ENCODE measurements at regions not wholly inside any gene's neighbourhood (a gene's known extent, or its start where the extent isn't known, plus 50 kb on each side); places are given as distances from the start of the nearest gene placed in this dataset.

DNA sequence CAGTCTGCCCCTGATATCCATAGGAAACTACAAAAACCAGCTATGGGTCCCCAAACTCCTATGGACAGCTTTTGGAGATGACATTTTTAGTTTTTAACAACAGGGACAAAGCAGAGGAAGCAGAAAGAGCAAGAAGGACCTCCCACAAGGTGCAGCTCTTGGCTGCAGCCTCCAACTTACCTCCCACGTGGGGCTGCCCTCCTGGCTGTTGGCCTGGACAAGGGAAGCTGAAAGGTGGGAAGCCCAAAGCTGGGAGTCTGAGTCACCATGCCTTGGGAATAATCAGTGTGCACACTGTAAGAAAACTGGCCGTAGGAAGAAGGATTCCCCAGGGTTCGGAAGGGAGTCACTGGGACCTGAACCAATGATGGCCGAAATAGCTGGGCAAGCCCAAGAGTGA is 51.8 kb upstream of the PAX1 start:
- no peak for DNase-seq

DNA sequence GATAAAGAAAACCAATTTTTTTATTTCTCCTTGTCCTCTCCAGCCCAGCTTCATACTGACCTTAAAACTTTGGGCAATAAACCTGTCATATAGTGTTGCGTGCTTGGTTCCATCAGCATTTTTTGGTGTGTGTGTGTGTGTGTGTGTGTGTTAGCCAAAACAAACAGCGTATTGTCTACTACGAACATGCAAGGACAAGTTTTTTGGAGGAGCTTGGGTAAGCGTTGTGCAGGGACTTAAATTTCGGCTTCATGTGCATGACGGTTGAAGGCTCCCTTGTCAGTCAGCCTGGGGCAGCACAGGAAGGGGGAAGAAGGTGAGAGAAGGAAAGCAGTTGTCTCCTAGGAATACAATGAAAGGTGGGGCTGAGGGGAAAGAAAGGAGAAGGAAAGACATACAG is 62.0 kb upstream of the PAX1 start:
- no peak for DNase-seq

DNA sequence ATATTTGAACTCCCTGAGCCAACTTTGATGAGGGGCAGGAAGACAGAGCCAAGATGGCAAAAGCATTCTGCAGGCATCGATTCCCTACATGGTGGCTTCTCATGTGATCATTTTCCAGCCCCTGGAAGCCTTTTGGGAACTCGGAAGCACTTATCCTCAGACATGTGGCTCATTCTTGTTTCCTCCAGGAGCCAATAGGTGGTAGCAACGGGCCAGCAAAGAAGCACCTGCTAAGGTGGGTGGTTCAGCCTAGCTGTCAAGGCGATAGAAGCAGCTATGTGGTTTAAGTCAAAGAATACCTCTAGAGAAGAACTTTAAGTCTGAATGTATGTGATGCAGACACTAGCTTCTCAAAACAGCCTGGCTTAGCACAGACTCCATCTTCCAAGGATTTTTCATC is 64.9 kb upstream of the PAX1 start:
- DNase-seq, result peak; percentile 37

DNA sequence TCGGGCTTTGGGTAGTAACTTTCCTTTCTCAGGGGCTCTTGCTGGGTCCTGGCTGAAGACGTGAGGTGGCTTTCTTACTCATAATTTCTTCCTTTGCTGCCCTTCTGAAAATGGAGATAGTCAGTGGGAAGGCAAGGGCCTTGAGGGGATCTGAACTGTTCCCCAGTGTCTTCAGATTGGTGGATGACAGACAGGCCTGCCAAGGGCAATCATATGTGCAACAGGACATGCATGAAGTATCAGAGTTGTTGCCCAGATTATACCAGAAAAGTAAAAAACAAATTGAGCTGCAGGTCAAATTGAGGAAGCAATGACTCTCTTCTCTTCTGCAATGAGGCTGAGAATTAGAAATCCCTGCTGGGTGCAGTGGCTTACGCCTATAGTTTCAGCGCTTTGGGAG is 71.6 kb upstream of the PAX1 start:
- no peak for DNase-seq

DNA sequence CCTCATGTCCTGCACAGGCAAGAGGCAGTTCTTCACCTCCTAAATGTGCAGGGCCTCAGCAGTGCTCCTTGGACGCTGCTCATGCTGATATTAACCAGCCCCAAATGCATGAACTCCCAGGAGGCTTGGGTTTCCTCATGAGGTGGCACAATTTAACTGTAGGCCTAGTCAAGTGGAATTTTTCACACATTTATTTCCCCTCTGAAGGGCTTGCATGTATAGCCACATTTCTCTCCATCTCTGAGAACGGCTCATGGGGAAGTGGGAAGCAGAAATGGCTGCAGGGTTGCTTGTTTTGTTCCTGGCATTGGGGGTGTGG is 72.8 kb upstream of the PAX1 start:
- DNase-seq, result no peak

DNA sequence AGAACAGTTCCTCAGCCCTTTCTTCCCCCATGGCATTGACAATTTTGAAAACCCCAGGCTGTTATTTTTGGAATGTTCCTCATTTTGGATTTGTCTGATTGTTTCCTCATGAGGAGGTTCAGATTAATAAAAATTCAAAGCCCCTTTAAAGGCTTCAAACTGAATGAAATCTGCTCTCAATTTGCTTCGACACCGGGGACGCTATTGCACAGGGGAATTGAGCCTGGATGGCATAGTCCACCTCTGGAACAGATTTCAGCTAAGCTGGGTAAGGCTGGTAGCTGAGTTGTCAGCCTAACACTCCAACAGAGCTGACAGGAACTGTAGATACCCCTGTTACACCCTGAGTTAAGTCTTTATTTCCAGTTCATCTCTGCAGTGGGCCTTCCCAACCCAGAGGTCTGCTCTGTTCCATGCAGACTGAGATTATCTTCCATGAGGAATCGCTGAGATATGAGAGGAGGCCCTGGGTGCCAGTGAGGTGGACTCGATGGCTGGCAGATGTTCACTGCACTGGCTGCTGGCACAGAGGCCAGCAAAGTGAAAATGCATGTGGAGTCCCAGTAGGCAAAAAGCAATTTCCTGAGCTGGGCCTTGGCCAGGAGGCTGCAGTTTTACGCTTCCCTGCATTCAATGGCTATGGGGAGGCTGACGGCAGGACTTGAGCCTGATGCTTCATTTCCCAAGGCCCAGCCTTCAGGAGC is 73.3 kb upstream of the PAX1 start:
- no peak for DNase-seq

DNA sequence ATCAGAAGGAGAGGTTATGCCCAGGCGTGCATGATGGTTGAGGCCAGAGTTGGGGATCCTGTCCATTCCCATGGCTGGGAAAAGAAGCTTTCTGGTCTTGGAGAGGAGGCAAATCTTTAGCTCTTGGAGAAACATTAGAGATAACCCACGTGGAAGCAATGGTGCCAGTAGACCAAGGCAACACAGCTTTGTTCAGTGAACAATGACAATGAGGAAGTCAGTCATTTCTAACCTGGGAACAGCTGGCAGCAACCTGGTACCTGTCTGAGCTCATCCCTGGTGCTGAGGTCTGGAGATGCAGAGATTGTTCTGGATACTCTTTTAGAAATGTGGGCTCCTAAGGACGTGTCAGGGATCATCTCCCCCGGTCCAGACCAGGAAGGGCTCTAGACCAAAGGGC is 76.7 kb upstream of the PAX1 start:
- no peak for DNase-seq

DNA sequence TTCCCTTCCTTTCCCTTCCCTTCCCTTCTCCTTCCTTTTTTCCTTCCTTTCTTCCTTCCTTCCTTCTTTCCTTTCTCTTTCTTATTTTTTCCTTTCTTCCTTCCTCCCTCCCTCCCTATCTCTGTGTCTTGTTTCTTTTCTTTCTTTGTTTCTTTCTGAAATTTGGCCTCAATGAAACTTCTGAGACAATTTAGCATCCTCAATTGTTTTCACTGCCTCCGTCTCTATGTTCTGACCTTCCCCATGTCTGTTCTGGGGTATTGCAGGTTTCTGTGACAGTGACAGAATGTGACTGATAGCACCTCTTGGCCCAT is 81.7 kb upstream of the PAX1 start:
- DNase-seq, result no peak

DNA sequence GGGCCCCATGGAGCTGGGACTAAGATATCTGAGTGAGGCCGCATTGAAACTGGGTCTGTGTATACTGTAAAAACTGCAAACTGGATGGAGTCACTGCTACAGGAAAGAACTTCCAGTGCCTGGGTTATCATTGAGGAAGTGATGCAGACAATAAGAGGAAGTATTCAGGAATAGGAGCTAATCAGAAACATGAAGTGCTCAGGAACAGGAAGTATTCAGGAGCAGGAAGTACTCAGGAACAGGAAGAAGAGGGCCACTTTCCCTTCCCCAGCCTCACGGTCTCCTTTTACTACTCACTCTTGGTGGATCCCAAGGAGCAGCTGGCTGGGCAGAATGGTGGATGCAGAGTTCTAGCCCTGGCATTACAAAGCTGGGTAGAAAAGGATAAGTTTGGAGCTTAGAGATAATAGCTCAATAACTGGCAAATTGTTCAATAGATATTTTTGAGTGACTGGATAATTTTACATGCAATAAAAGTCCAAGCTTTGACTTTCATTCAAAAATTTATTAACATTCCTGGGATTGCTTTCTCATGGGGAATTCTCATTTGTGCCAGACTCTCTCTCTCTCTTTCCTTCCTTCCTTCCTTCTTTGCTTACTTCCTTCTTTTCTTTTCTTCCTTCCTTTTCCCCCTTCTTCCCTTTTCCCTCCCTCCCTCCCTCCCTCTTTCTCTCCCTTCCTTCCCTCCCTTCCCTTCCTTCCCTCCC is 82.2 kb upstream of the PAX1 start:
- no peak for DNase-seq

DNA sequence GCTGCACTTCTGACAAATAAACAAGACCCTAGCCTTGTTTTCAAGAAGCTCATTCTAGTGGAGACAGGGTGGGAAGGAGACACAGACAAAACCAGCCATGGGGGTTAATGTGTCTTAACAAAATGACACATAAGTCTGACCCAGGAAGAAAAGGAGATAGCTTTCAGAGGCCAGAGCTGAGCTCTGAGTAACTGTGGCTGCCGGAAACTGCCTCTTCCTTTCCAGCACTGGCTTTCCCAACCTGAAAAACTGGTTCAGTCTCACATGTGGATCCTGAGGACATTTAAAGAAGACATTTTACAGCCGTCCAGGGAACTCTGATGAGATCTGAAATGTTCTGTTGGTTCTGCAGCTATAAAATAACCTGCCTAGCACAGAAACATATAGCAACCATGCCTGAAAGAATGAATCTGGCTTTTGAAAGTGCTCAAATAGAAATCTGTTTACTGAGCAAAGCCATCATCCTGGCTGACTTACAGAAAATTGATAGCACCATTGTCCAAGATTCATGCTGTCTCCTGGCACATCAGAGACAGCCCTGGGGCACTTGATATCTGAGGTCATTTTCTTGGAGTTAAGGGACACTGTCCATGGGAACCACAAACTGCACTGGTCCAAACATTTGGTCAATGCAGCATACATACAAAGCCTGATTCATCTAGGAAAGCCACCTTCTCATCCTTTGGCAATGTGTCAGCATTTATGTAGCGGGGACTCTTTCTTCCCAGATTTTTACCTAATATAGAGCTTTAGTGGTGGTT is 83.2 kb upstream of the PAX1 start:
- no peak for DNase-seq

DNA sequence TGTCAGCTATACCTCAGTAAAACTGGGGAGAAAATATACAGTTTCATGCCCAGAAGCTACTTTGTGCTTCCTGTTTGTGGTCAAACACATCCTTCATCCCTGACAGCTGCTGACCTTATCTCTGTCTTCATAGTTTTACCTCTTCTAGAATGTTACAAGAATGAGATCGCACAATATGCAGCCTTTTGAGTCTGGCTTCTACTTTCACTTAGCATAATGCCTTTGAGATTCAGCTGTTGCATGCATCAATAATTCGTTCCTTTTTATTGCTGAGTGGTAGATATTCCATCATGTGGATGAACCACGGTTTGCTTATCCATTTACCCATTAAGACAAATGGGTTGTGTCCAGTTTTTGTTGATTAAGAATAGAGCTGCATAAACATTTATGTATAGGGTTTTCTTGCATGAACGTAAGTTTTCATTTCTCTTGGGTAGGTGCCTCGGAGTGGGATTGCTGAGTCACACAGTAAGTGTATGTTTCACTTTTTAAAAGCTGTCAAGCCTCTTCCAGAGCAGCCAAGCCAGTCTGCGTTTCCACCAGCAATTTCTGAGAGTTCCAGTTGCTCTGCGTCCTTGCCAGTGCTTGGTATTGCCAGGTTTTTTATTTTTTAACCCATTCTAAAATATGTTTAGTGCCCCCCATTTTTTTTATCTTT is 86.6 kb upstream of the PAX1 start:
- DNase-seq, result no peak

DNA sequence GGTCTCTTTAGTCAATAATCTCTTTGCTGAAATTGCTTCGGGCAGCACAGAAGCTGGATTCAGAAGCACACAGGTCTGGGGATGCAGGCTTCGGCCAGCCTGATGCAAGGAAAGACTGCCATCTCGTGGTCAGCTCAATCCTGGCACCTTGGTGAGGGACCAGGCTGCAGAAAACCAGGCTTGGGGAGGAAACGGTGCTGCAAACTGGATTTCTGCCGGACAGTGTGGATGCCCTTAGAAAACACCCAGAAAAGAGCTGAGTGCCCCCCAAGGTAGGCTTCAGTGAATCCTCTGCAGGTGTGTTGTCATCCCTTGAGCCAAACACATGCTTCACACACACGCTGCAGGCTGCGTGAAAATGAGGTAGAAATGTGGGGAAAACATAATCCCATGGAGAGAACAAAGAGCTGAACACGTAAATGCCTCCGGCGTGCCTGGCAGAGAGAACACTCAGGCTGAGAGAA is 89.8 kb upstream of the PAX1 start:
- DNase-seq, result peak; percentile 54

DNA sequence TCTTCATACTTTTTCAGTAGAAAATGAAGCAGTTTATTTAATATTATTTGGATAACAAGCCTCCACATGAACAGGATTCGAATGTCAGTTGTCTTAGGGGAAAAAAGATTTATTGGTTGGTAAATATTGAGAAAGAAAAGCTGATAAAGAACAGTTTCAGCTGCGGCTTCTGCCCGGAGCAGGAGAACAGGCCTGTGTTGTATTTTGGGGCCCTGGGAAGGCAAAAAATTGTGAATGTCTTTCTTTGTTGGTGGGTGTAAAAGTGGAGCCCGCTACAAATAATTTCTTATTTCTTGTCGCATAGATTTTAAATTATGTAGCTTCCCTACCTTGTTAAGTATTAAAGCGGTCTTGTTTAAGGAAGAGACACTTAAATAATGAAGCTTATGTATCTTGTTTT is 90.5 kb upstream of the PAX1 start:
- no peak for DNase-seq

DNA sequence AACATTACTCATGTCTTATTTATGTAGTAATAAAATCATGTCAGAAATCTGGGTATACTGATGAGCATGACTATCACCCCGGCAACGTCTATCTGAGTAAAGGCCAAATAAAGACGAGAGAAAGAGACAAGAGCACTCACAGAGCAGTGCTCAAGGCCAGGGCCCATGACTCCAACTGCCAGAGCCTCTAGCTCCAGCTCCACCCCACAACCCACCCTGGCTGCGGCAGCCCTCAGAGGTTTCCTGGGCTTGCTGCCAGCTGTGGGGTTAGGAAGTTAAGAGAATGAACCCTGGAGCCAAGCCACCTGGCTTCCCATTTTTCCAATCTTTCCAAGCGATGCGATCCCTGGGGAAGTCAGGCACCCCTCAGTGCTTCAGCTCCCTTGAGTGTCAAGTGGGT is 92.0 kb upstream of the PAX1 start:
- peak; percentile 16 for DNase-seq

DNA sequence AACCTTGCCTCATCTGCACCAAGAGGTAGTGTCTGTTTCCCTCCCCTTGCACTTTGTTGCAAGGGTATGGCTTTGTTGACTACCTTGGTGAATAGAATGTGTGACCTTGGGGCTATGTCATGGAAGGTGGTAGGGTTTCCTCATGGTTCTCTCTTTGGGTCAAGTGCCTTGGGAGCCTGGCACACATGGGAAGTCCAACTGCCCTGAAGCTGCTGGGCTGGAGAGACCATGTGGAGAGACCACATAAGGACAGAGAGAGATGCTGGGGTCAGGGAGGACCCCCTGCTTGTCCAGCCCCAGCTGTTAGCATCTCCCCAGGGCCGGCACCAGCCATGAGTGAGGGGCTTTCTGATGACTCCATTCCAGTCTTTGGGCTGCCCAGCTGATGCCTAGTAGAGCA is 95.5 kb upstream of the PAX1 start:
- DNase-seq, result no peak

DNA sequence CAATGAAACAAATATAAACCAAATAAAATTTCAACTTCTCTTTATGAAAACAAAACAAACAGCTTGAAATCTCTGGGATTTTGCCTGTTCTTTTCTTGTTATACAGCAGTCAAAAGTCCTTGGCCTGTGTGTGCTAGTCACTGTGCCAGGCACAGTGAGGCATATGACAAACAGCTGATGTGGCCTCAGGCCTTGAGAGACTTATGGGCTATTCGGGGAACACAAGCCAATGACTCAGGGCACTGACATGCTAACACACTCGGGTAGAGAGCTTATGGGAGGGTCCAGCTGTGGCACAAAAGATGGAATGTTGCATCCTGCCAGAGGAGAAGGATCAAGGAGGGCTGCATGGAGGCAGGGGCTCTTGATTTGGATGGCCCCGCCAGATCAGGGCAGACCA is 95.4 kb upstream of the NKX2-2 start:
- no peak for DNase-seq

DNA sequence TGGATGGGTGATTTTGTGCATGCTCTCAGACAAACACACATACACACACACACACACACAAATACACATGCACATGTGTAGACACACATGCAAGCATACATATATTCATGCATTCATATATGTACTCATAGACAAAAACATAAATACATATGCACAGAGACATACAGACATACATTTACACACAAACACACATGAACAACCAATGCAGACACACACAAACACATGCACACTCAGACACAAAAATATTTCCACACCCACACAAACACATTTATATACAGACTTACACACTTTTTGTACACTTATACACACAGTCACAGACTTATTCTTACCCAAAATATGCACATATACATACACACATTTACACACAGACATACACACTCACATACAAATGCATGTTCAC is 94.9 kb upstream of the NKX2-2 start:
- no peak for DNase-seq

DNA sequence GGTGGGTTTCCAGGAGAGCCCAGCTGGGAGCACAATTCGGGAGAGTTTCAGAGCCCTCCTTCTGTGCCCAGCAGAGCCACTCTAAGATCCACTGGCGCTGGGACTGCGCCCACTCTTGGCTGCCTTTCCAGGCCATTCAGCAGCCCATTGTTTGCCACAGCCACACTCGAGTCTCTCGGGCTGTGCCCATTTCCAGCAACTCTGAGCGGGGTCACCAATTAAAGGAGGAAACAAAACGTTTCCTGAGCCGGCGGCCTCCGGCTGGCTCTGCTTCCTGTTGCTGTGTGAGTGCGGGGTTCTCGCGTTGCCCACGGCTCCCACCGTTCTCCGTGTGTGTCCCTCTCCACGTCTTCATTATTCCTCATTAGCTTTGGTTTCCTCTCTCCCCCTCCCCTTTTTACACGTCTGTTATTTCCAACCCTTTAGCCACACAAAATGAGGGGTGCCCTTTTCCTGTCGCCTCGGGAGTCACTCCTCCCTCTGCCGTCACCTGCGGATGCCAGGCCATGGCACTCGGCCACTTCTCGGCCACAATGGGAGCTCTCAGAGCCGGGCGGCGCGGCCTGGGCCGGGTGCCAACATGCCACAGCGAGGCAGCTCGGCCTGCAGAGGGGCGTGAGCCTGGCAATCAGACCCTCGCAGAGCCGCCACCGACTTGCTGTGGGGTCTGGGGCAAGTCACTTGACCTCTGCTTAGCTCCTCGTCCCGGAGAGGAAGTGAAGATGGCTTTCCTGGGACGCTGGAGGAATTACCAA is 94.3 kb upstream of the NKX2-2 start:
- DNase-seq, result no peak

DNA sequence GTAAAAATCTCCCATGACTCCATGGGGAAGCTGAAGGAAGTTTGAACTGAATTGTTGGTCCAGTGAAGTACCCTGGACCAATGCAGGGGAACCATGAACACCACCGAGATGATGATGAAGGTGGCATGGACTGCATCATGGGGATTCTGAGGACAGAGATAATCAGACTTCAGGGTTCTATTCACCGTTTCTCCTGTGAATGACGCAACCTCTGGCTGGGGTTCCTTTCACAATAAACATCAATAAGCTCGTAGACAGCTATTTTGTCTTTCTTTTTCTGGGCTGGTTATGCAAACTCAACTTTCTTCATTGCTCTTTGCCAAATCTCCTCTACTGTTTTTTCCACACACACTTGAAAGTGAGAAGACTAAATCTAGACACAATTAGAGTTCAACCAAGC is 87.9 kb upstream of the NKX2-2 start:
- DNase-seq, result no peak

DNA sequence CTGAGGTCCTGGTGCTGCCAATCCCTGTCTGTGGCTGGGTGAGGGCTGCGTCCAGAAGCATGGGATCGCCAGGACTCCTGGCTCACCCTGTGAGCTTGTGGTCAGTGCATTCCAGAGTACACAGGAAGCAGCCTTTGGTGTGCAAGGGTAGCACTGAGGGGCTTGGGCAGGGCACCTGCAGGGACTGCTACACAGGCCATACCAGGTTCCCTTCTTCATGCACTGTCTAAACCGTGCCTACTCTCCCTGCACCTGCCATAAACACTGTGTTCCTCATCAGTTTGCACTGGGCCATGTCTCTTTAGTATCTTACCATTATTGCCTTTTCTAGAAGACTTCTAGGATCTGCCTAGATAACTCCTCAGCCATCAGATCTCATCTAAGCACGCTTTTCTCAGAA is 72.8 kb upstream of the NKX2-2 start:
- DNase-seq, result no peak

DNA sequence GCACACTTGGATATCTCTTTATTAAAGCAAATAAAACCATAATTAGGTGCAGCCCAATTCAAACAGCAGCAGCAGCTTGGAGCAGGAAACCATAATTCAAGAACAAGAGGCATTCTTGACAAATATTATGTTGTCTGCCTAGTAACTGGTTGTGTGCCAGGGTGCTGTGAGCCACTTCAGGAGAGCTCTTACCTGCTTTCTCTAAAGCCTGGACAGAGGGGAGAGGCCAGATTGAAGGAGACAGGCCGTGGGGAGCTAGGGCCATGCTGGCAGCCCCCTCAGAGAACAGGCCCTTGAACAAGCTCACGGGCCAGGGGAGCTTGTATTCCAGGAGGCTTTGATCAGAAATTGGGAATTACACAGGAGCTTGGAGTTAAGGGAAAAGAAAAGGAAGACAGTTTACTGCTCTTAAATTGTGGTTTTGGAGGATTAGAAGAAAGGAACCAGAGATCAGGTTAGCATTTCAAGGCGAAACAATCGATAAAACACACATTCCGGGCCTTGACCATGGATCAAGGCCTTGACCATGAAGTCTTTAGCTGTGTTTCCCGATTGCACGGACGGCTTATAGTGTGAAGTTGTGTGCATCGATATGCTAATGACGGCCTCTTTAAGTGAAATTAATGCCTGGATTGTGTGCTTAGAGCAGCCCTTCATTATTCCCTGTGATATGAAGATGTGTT is 69.8 kb upstream of the NKX2-2 start:
- no peak for DNase-seq

DNA sequence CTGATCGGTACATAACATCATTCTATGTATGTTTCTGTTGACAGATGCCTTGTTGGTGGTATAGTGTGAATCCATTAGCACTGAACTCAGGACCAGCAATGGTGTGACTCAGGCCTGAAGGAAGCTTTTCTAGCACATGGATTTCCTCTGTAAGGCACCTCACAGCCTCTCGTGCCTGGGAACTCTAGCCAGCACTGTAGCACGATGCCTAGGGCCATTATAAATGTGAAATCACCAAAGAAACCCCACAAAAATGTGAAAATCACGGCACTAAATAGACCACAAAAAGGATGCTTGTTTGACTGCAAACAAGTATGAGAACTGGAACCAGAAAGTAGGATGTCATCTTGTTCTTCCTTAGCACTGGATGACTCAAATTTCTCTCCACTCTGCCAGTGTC is 63.7 kb upstream of the NKX2-2 start:
- DNase-seq, result no peak

Measured in renal pelvis (tissue), 1 donor.